Fibroblast of the aortic adventitia (primary cell): ENCODE measurements at regions not wholly inside any gene's neighbourhood (a gene's known extent, or its start where the extent isn't known, plus 50 kb on each side); places are given as distances from the start of the nearest gene placed in this dataset.

Experiments
- DNase-seq: peaks from one replicate; pipeline ENCODE4 v3.0.0-alpha.2; 2010; ENCODE audit warnings: low read depth
- H3K4me3 ChIP-seq: 2 replicates; pipeline ENCODE4 v1.5.1; 2011; ENCODE audit warnings: low read depth, mild to moderate bottlenecking, control low read depth, low read length, moderate library complexity
- CTCF ChIP-seq: IDR thresholded peaks from 2 replicates; pipeline ENCODE4 v1.5.1; 2011; ENCODE audit warnings: mild to moderate bottlenecking, low read length, control low read depth, inconsistent platforms; ENCODE audit not compliant: insufficient read depth

GRCh38 chr1:244171241-244171985, 120.3 kb downstream of the ZBTB18 start:
- H3K4me3 ChIP-seq = no peak overlapping the region
- DNase-seq = peak; percentile 28
- TF ChIP-seq CTCF = no peak

DNA sequence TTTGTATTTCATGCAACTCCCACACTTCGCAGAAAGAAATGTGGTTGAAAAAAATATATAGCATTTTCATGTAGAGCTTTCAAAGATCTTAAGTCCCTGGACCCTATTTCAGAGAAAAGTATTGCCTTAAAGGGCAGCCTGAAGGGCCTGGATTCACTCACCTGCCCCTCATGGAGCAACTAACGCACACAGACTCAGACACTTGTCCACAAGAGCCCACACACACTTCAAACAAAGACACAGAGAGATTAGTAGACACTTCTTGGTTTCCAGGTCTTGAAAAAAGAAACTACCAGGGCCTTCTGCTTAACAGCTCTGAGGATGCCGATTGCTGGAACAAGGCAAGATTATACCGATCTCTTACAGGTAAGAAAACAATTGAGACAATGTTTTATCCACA, 122.2 kb downstream of the ZBTB18 start:
- TF ChIP-seq CTCF = no peak
- H3K4me3 ChIP-seq = no peak overlapping the region
- no peak for DNase-seq

- no peak overlapping the region for H3K4me3 ChIP-seq
- TF ChIP-seq CTCF = no peak
- DNase-seq = peak; percentile 32
Measured at GRCh38 chr1:244173769-244174168, 122.7 kb downstream of the ZBTB18 start.

- DNase-seq = no peak
- TF ChIP-seq CTCF = no peak
- H3K4me3 ChIP-seq = no peak overlapping the region
Measured at GRCh38 chr1:244174922-244175521, 123.9 kb downstream of the ZBTB18 start.

GRCh38 chr1:244176201-244176600, 125.1 kb downstream of the ZBTB18 start:
- no peak for DNase-seq
- H3K4me3 ChIP-seq = no peak overlapping the region
- TF ChIP-seq CTCF = no peak

- DNase-seq = no peak
- no peak for TF ChIP-seq CTCF
- H3K4me3 ChIP-seq = no peak overlapping the region
Measured at GRCh38 chr1:244180256-244180655, 129.2 kb downstream of the ZBTB18 start.
